B cell (primary cell): ENCODE measurements at regions not wholly inside any gene's neighbourhood (a gene's known extent, or its start where the extent isn't known, plus 50 kb on each side); places are given as distances from the start of the nearest gene placed in this dataset.

Source experiments
- ATAC-seq: fragments of 200-7000 bp; cut with Tn5 transposase; one replicate; pipeline ENCODE4 v1.10.0; 2021; ENCODE audit warnings: low read depth, mild to moderate bottlenecking, moderate number of reproducible peaks, moderate library complexity
- CTCF ChIA-PET: fragments of 350-600 bp; sonication (Branson Sonifier 250); formaldehyde crosslinking; loops from one replicate; lab custom pipeline; 2021; ENCODE audit warnings: antibody characterized with exemption, inconsistent platforms; lab: Charles Lee
- POLR2A ChIA-PET: fragments of 350-600 bp; sonication (Branson Sonifier 250); formaldehyde crosslinking; loops from one replicate; lab custom pipeline; 2021; ENCODE audit warnings: antibody characterized with exemption; lab: Charles Lee
- DNase-seq: peaks from one replicate; pipeline ENCODE4 v3.0.0; 2013
- H2AFZ ChIP-seq: 2 replicates; pipeline ENCODE4 v1.6.1; 2012; ENCODE audit warnings: mild to moderate bottlenecking, low read depth, low read length; ENCODE audit not compliant: insufficient read depth, poor library complexity, severe bottlenecking
- H3K27ac ChIP-seq, 2 donors: 1 replicate in 1 of 2; 2 replicates in 1 of 2; pipeline ENCODE4 v1.5.1; 2012 to 2013; ENCODE audit warnings: low read length in 2 of 2, mild to moderate bottlenecking in 2 of 2, moderate library complexity in 1 of 2
- H3K27me3 ChIP-seq, 4 experiments: fragments of 200-600 bp in 1 of 4; sonication (generic) in 1 of 4; replicated peaks in 1 of 4; 1 replicate in 2 of 4; 2 replicates in 2 of 4; pipeline versions ENCODE4 v1.6.1 to v1.7.0; 2013 to 2016; ENCODE audit warnings: low read length in 3 of 4, mild to moderate bottlenecking in 2 of 4, mixed read lengths in 1 of 4, moderate library complexity in 1 of 4; ENCODE audit not compliant: insufficient read depth in 4 of 4, control insufficient read depth in 3 of 4; ENCODE audit errors: control extremely low read depth in 1 of 4
- H3K36me3 ChIP-seq, 2 experiments: replicated peaks in 1 of 2; 1 replicate in 1 of 2; 2 replicates in 1 of 2; pipeline versions ENCODE4 v1.6.1 to v1.7.1; 2013; ENCODE audit warnings: low read length in 1 of 2; ENCODE audit not compliant: insufficient read depth in 2 of 2, control insufficient read depth in 1 of 2; ENCODE audit errors: control extremely low read depth in 1 of 2, extremely low read depth in 1 of 2
- H3K4me1 ChIP-seq, 2 donors: fragments of 200-600 bp in 1 of 2; sonication (generic) in 1 of 2; 1 replicate in 1 of 2; 2 replicates in 1 of 2; pipeline versions ENCODE4 v1.5.1 to v1.6.1; 2013 to 2017; ENCODE audit warnings: low read length in 2 of 2; ENCODE audit not compliant: control insufficient read depth in 2 of 2, insufficient read depth in 2 of 2
- H3K4me2 ChIP-seq: replicated peaks from 2 replicates; pipeline ENCODE3; 2012; ENCODE audit warnings: mild to moderate bottlenecking, low read depth, low read length; ENCODE audit not compliant: poor library complexity, severe bottlenecking
- H3K4me3 ChIP-seq, 5 experiments: fragments of 200-600 bp in 1 of 5; sonication (generic) in 1 of 5; 1 replicate in 3 of 5; 2 replicates in 2 of 5; pipeline versions ENCODE4 v1.5.1 to v1.7.0; 2011 to 2016; ENCODE audit warnings: low read length in 4 of 5, mild to moderate bottlenecking in 4 of 5, low read depth in 2 of 5, control low read depth in 1 of 5, moderate library complexity in 1 of 5; ENCODE audit not compliant: insufficient read depth in 1 of 5; ENCODE audit errors: control extremely low read depth in 1 of 5, extremely low read depth in 1 of 5
- H3K79me2 ChIP-seq: fragments of 200-600 bp; sonication (generic); one replicate; pipeline ENCODE4 v1.6.0; 2016; ENCODE audit warnings: low read length; ENCODE audit not compliant: control insufficient read depth, insufficient read depth
- H3K9ac ChIP-seq: fragments of 200-600 bp; sonication (generic); 2 replicates; pipeline ENCODE4 v1.6.1; 2017; ENCODE audit warnings: mild to moderate bottlenecking, low read length, moderate library complexity
- H3K9me3 ChIP-seq, 3 donors: one replicate each; pipeline versions ENCODE4 v1.6.1 to v1.7.1; 2013; ENCODE audit warnings: low read length in 2 of 3; ENCODE audit not compliant: control insufficient read depth in 2 of 3, insufficient read depth in 1 of 3; ENCODE audit errors: control extremely low read depth in 1 of 3
- H4K20me1 ChIP-seq: 2 replicates; pipeline ENCODE4 v1.6.0; 2012; ENCODE audit warnings: mild to moderate bottlenecking, low read length; ENCODE audit not compliant: insufficient read depth, control insufficient read depth, poor library complexity, severe bottlenecking
- H3K27ac Mint-ChIP-seq: one replicate; pipeline ENCODE4 v1.8.0; 2021; ENCODE audit warnings: mixed read lengths
- H3K27me3 Mint-ChIP-seq: one replicate; pipeline ENCODE4 v1.8.0; 2021; ENCODE audit warnings: mixed read lengths
- H3K4me1 Mint-ChIP-seq: one replicate; pipeline ENCODE4 v1.8.0; 2021; ENCODE audit warnings: mixed read lengths
- H3K4me3 Mint-ChIP-seq: one replicate; pipeline ENCODE4 v1.8.0; 2021; ENCODE audit warnings: mixed read lengths
- H3K9me3 Mint-ChIP-seq: one replicate; pipeline ENCODE4 v1.8.0; 2022; ENCODE audit warnings: mixed read lengths; ENCODE audit not compliant: insufficient read depth
- EZH2 ChIP-seq: IDR thresholded peaks from 2 replicates; pipeline ENCODE4 v1.6.1; 2012; ENCODE audit warnings: borderline replicate concordance, low read depth, mild to moderate bottlenecking, moderate library complexity, low read length; ENCODE audit not compliant: insufficient read depth, poor library complexity, severe bottlenecking
- WGBS: methylation state at CpG from one replicate; pipeline ENCODE4 v1.1.5; 2013; ENCODE audit warnings: missing lambda C conversion rate; ENCODE audit not compliant: insufficient coverage; 5-methylcytosine and 5-hydroxymethylcytosine counted together
- intact Hi-C: fragments of 100-400 bp; cut with micrococcal nuclease; formaldehyde crosslinking; loops from one replicate; pipeline ENCODE4 v1.10.0; 2022
- TF ChIP-seq, protein P1 (sequence below): fragments of 200-600 bp; IDR thresholded peaks from one replicate; pipeline ENCODE4 v1.8.0; 2022; ENCODE audit warnings: antibody characterized with exemption, mild to moderate bottlenecking

DNA sequence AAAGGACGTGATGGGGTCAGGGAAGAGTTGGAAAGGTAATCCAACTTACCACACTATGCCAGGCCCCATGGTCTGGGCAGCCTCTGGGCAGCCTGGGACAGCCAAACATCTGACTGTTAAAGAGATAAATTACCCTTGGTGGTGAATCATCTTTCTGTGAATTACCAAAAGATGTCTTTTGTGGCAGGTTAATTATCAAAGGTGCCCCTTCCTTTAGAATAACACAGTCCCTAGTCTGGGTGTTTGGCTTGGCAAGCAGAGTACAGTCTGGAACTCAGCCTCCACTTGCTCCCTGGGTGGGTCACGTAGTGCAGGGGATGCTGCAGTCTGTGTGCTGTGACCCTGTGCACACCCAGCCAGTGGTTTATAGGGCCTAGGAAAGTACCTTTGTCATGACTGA is 113.1 kb downstream of the ZNF621 start:
- intact Hi-C loops = no loop called here
- CTCF ChIA-PET = no interaction called here
- Histone ChIP-seq H3K4me3 (no peak overlapping the region), H4K20me1 (no peaks in the 10 kb centered on the region), H3K27ac (no peak overlapping the region), H2AFZ (no peak overlapping the region), H3K9me3 (peaks cover 5 to 31% (median 30%) of the 10 kb centered on the region in 3 donors), H3K79me2 (no peaks in the 10 kb centered on the region), H3K36me3 (peaks cover 0 to 11% of the 10 kb centered on the region in 2 experiments), H3K4me1 (no peaks in the 10 kb centered on the region), H3K27me3 (no peaks in the 10 kb centered on the region), H3K4me2 (no peak overlapping the region), H3K9ac (no peak overlapping the region)
- Mint-ChIP-seq H3K4me1 (peaks cover 2% of the 10 kb centered on the region), H3K9me3 (peaks cover 25% of the 10 kb centered on the region), H3K27ac (no peak overlapping the region), H3K4me3 (no peak overlapping the region), H3K27me3 (no peaks in the 10 kb centered on the region)
- no peak for DNase-seq
- POLR2A ChIA-PET = no interaction called here
- WGBS = 83% methylated on average over 1 of the region's 2 CpGs
- no peak for TF ChIP-seq EZH2
- ATAC-seq = no peak

DNA sequence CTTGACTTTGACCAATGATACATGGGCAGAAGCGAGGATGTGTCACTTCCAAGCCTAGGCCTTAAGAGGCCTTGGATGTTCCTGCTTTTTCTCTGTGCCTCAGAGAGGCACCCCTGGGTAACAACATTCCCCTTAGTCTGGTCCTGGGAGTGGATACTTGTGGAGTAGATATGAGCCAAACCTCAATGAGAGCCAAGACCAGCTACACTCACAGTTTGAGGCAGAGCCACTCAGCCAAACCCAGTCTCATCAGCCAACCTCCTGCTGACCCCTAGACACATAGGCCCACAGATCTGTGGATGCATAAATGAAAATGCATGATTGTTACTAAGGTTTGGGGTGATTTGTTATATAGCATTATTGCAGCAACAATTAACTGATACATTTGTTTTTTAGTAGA is 114.2 kb downstream of the ZNF621 start:
- no peaks in the 10 kb centered on the region for H3K4me1 ChIP-seq
- 100% methylated on average over 1 of the region's 1 CpG for WGBS
- Mint-ChIP-seq H3K4me1 (peaks cover 5% of the 10 kb centered on the region), H3K27me3 (no peaks in the 10 kb centered on the region), H3K4me3 (no peak overlapping the region), H3K27ac (peak overlapping the region; percentile 22), H3K9me3 (peaks cover 23% of the 10 kb centered on the region)
- H3K9ac ChIP-seq = no peak overlapping the region
- H2AFZ ChIP-seq = no peak overlapping the region
- CTCF ChIA-PET = no interaction called here
- TF ChIP-seq, protein P1, sequence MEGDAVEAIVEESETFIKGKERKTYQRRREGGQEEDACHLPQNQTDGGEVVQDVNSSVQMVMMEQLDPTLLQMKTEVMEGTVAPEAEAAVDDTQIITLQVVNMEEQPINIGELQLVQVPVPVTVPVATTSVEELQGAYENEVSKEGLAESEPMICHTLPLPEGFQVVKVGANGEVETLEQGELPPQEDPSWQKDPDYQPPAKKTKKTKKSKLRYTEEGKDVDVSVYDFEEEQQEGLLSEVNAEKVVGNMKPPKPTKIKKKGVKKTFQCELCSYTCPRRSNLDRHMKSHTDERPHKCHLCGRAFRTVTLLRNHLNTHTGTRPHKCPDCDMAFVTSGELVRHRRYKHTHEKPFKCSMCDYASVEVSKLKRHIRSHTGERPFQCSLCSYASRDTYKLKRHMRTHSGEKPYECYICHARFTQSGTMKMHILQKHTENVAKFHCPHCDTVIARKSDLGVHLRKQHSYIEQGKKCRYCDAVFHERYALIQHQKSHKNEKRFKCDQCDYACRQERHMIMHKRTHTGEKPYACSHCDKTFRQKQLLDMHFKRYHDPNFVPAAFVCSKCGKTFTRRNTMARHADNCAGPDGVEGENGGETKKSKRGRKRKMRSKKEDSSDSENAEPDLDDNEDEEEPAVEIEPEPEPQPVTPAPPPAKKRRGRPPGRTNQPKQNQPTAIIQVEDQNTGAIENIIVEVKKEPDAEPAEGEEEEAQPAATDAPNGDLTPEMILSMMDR = no peak
- TF ChIP-seq EZH2 = no peak
- peaks cover 2 to 31% (median 20%) of the 10 kb centered on the region in 3 donors for H3K9me3 ChIP-seq
- peaks cover 0 to 11% of the 10 kb centered on the region in 2 experiments for H3K36me3 ChIP-seq
- H3K79me2 ChIP-seq = no peaks in the 10 kb centered on the region
- no peak overlapping the region for H3K27ac ChIP-seq
- no peaks in the 10 kb centered on the region for H3K27me3 ChIP-seq
- H3K4me3 ChIP-seq = no peak overlapping the region
- no peak for DNase-seq
- intact Hi-C loops = no loop called here
- H3K4me2 ChIP-seq = no peak overlapping the region
- no peaks in the 10 kb centered on the region for H4K20me1 ChIP-seq
- ATAC-seq = no peak
- POLR2A ChIA-PET = no interaction called here
